Lower lobe of right lung (tissue), 2 donors: ENCODE measurements at regions not wholly inside any gene's neighbourhood (a gene's known extent, or its start where the extent isn't known, plus 50 kb on each side); places are given as distances from the start of the nearest gene placed in this dataset.
A peak's percentile ranks its signal among the peaks of the same experiment; 100 is the strongest.

Experiments used
- ATAC-seq, 2 donors: fragments of 200-7000 bp; cut with Tn5 transposase; one replicate each; pipeline ENCODE4 v1.9.1; 2020 to 2022; ENCODE audit warnings: mild to moderate bottlenecking in 2 of 2, moderate library complexity in 2 of 2
- DNase-seq: peaks from one replicate; pipeline ENCODE4 v3.0.0-alpha.2; 2020
- H3K27ac ChIP-seq: fragments of 200-600 bp; one replicate; pipeline ENCODE4 v1.8.0; 2022
- H3K27me3 ChIP-seq: fragments of 200-600 bp; one replicate; pipeline ENCODE4 v1.8.0; 2022; ENCODE audit warnings: low read depth
- H3K36me3 ChIP-seq: fragments of 200-600 bp; one replicate; pipeline ENCODE4 v1.8.0; 2022; ENCODE audit warnings: mild to moderate bottlenecking
- H3K4me1 ChIP-seq: fragments of 200-600 bp; one replicate; pipeline ENCODE4 v1.8.0; 2022
- H3K4me3 ChIP-seq: fragments of 200-600 bp; one replicate; pipeline ENCODE4 v1.8.0; 2022; ENCODE audit warnings: mild to moderate bottlenecking
- H3K9me3 ChIP-seq: fragments of 200-600 bp; one replicate; pipeline ENCODE4 v1.8.0; 2022
- CTCF ChIP-seq: fragments of 200-600 bp; IDR thresholded peaks from one replicate; pipeline ENCODE4 v1.8.0; 2022; ENCODE audit warnings: antibody characterized with exemption, mild to moderate bottlenecking
- intact Hi-C: fragments of 100-400 bp; cut with DNase I; formaldehyde crosslinking; loops from one replicate; pipeline ENCODE4 v1.11.0; 2022
- donor health status: DM: no; HTN: yes; CAD: no; lungs with severe emphysema.

GRCh38 chr9:117815315-117815714 lies 111.1 kb downstream of the TLR4 start:
- H3K27ac ChIP-seq = no peak overlapping the region
- no peak for TF ChIP-seq CTCF

GRCh38 chr9:117815948-117816347 lies 111.7 kb downstream of the TLR4 start:
- H3K9me3 ChIP-seq = no peaks in the 10 kb centered on the region
- TF ChIP-seq CTCF = no peak
- H3K4me3 ChIP-seq = no peak overlapping the region
- ATAC-seq = no peak
- no peaks in the 10 kb centered on the region for H3K27me3 ChIP-seq
- DNase-seq = no peak
- H3K4me1 ChIP-seq = no peaks in the 10 kb centered on the region
- intact Hi-C loops = no loop called here
- no peak overlapping the region for H3K27ac ChIP-seq
- no peaks in the 10 kb centered on the region for H3K36me3 ChIP-seq

More at GRCh38 chr9:117815315-117815714, 111.1 kb downstream of the TLR4 start:
- intact Hi-C loops = no loop called here
- DNase-seq (no peak), ATAC-seq (no peak)
- Histone ChIP-seq H3K9me3 (no peaks in the 10 kb centered on the region), H3K4me3 (no peak overlapping the region), H3K4me1 (no peaks in the 10 kb centered on the region), H3K27me3 (no peaks in the 10 kb centered on the region), H3K36me3 (no peaks in the 10 kb centered on the region)

- H3K36me3 ChIP-seq = no peaks in the 10 kb centered on the region
- H3K27ac ChIP-seq = no peak overlapping the region
- no peaks in the 10 kb centered on the region for H3K4me1 ChIP-seq
- peak in 1 of 2 donors; percentile 51 for ATAC-seq
- no peak for DNase-seq
- no peak for TF ChIP-seq CTCF
- H3K4me3 ChIP-seq = no peak overlapping the region
- H3K27me3 ChIP-seq = no peaks in the 10 kb centered on the region
- intact Hi-C loops = no loop called here
- H3K9me3 ChIP-seq = no peaks in the 10 kb centered on the region
Observed at GRCh38 chr9:117821954-117822353, 117.8 kb downstream of the TLR4 start.

- no peak overlapping the region for H3K27ac ChIP-seq
- H3K9me3 ChIP-seq = no peaks in the 10 kb centered on the region
- ATAC-seq (no peak), DNase-seq (no peak)
- intact Hi-C loops = no loop called here
- no peaks in the 10 kb centered on the region for H3K4me1 ChIP-seq
- TF ChIP-seq CTCF = no peak
- H3K27me3 ChIP-seq = no peaks in the 10 kb centered on the region
- no peaks in the 10 kb centered on the region for H3K36me3 ChIP-seq
- no peak overlapping the region for H3K4me3 ChIP-seq
Observed at GRCh38 chr9:117823576-117823975, 119.4 kb downstream of the TLR4 start.

- no peaks in the 10 kb centered on the region for H3K36me3 ChIP-seq
- DNase-seq (no peak), ATAC-seq (peak; percentile 71 to 77)
- no peaks in the 10 kb centered on the region for H3K27me3 ChIP-seq
- TF ChIP-seq CTCF = no peak
- H3K4me1 ChIP-seq = no peaks in the 10 kb centered on the region
- intact Hi-C loops = no loop called here
- H3K4me3 ChIP-seq = no peak overlapping the region
- H3K27ac ChIP-seq = no peak overlapping the region
- no peaks in the 10 kb centered on the region for H3K9me3 ChIP-seq
Observed at GRCh38 chr9:117825609-117826347, 121.6 kb downstream of the TLR4 start.
